Astrocyte (in vitro differentiated cells and primary cell): ENCODE measurements at regions not wholly inside any gene's neighbourhood (a gene's known extent, or its start where the extent isn't known, plus 50 kb on each side); places are given as distances from the start of the nearest gene placed in this dataset.

ENCODE experiments used
- EZH2 ChIP-seq: IDR thresholded peaks from 2 replicates; pipeline ENCODE4 v1.6.1; 2012; ENCODE audit warnings: mild to moderate bottlenecking, low read length, inconsistent platforms; ENCODE audit not compliant: insufficient read depth
- TF ChIP-seq, protein P1 (sequence below): IDR thresholded peaks from 2 replicates; pipeline ENCODE4 v1.5.1; 2011; ENCODE audit warnings: low read depth, mild to moderate bottlenecking, inconsistent platforms, low read length, moderate library complexity; ENCODE audit not compliant: insufficient read depth

DNA sequence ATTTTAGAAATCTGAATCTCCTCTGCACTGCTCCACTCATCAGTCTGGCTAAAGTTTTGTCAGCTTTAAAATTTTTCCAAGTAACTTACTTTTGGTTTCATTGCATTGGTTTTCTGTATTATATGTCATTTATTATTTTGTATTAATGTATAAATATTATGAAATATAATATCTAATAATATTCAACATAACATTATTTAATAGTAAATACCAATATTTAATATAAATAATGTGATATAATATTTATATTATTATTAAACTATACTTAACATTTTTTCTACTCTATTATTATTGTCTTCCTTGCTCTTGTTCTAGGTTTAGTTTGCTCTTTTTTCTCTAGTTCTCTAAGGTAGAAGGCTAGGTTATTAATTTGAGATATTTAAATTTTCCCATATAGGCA is 512.1 kb downstream of the AACS start:
- TF ChIP-seq EZH2: no peak
- TF ChIP-seq, protein P1, sequence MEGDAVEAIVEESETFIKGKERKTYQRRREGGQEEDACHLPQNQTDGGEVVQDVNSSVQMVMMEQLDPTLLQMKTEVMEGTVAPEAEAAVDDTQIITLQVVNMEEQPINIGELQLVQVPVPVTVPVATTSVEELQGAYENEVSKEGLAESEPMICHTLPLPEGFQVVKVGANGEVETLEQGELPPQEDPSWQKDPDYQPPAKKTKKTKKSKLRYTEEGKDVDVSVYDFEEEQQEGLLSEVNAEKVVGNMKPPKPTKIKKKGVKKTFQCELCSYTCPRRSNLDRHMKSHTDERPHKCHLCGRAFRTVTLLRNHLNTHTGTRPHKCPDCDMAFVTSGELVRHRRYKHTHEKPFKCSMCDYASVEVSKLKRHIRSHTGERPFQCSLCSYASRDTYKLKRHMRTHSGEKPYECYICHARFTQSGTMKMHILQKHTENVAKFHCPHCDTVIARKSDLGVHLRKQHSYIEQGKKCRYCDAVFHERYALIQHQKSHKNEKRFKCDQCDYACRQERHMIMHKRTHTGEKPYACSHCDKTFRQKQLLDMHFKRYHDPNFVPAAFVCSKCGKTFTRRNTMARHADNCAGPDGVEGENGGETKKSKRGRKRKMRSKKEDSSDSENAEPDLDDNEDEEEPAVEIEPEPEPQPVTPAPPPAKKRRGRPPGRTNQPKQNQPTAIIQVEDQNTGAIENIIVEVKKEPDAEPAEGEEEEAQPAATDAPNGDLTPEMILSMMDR: no peak
